ENCODE measurements at regions not wholly inside any gene's neighbourhood (a gene's known extent, or its start where the extent isn't known, plus 50 kb on each side); places are given as distances from the start of the nearest gene placed in this dataset.
"Not testable (repeated sequence)": the region's sequence is repeated elsewhere in the genome, so short reads cannot be mapped to it uniquely, and the experiment has no call there.

- DNase-seq: no peak
Measured at GRCh38 chr13:87100431-87100830, 570.7 kb upstream of the SLITRK5 start.

- DNase-seq: no peak
Measured at GRCh38 chr13:87107651-87108050, 563.5 kb upstream of the SLITRK5 start.

GRCh38 chr13:87120476-87120875 lies 550.7 kb upstream of the SLITRK5 start:
- no peak for DNase-seq

- DNase-seq: no peak
Measured at GRCh38 chr13:87122551-87122950, 548.6 kb upstream of the SLITRK5 start.

GRCh38 chr13:87123987-87124784 lies 547.0 kb upstream of the SLITRK5 start:
- peak; percentile 24 for DNase-seq

DNA sequence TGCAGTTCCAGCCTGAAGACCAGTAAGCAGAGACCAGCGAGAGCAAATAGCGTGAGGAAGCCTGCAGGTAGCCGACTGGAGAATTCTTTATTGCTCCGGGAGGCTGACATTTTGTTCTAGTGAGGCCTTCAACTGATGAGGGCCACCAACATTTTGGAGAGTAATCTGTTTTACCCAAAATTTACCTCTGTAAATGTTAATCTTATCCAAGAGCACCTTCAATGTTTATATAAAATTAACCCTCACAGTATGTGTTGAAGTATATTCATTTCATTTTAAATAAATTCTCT lies 546.4 kb upstream of the SLITRK5 start:
- DNase-seq: no peak

DNA sequence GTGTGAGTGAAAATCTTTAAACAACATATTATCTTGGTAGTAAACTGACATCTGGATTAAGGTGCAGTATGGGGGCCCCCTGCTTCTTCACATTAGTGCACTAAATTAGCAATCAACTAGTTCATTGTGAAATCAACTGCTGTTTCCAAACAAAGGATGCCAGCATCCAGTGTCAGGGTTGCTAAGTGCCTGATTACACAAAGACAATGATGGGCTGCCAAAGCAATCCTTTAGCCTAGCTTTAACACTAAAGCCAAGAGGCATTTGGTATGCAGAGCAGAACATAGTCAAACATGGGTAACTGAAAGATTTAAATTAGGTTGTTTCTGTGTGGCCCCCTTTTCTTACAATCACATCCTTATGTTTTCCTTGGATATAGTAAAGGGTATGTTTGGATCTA lies 543.1 kb upstream of the SLITRK5 start:
- no peak for DNase-seq

GRCh38 chr13:87128491-87128890 lies 542.7 kb upstream of the SLITRK5 start:
- no peak for DNase-seq

DNA sequence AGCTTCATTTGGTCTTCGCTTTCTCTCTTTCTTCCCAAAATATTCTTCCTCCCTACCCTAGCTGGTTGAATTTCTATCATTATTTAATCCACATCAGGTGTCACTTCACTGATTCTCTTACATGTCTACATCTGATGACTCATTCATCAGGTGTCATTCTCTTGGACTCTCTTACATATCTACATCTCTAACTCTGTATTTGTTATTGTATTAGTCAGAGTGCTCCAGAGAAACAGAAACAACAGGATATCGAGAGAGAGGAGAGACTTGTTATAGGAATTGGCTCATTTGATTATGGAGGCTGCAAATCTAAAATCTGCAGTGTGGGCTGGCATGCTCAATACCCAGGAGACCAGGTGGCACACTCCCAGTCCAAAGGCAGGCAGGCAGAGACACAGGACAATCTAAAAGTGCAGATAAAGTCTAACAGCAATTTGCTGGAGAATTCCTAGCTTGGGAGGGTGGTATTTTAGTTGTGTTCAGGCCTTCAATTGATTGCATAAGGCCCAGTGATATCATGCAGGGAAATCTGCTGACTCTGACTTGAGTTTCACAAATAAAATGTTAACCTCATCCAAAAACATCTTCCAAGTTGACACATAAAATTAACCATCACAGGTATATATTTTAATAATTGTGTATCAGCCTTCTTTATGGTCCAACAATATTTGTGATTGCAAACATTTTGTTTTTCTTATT lies 541.4 kb upstream of the SLITRK5 start:
- no peak for DNase-seq

GRCh38 chr13:87130423-87130822 lies 540.7 kb upstream of the SLITRK5 start:
- no peak for DNase-seq

- DNase-seq: no peak
Measured at GRCh38 chr13:87131611-87132010, 539.6 kb upstream of the SLITRK5 start.

- DNase-seq: no peak
Measured at GRCh38 chr13:87138866-87139265, 532.3 kb upstream of the SLITRK5 start.

- no peak for DNase-seq
Measured at GRCh38 chr13:87147076-87147475, 524.1 kb upstream of the SLITRK5 start.

DNA sequence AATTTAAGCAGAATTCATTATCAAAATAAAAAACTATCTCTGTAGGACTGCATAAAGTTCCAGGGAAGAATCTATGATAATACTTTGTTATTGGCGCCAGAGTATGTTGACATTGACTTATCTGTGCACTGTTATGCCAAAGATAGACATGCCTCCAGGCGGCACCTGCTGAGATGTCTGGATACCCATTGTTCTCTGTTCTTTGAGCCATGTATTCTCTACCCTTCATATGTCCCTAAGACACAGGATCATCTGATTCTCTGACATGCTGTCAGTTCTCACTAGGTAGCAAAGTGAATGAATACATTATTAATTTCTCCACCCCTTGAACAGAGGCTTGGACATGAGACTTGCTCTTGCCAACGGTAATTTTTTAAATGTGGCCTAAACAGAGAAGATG lies 517.8 kb upstream of the SLITRK5 start:
- DNase-seq: no peak

GRCh38 chr13:87166348-87166747 lies 504.8 kb upstream of the SLITRK5 start:
- DNase-seq: no peak

- DNase-seq: no peak
Measured at GRCh38 chr13:87168390-87168789, 502.8 kb upstream of the SLITRK5 start.

GRCh38 chr13:87169337-87169736 lies 501.8 kb upstream of the SLITRK5 start:
- DNase-seq: no peak

GRCh38 chr13:87172166-87172835 lies 498.9 kb upstream of the SLITRK5 start:
- no peak for DNase-seq

DNA sequence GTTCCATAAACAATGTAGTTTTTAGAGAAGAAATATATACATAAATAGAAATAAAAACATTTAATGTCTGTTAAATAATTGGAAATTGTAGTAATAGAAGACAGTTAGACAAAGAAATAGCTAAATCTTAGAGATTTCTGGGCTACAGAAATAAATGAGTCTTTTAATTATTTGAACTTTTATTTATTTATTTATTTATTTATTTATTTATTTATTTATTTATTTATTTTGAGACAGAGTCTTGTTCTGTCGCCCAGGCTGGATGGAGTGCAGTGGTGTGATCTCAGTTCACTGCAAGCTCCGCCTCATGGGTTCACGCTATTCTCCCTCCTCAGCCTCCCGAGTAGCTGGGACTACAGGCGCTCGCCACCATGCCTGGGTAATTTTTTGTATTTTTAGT lies 486.0 kb upstream of the SLITRK5 start:
- not testable (repeated sequence) for DNase-seq

- DNase-seq: not testable (repeated sequence)
Measured at GRCh38 chr13:87186647-87187046, 484.5 kb upstream of the SLITRK5 start.

- DNase-seq: not testable (repeated sequence)
Measured at GRCh38 chr13:87191485-87191884, 479.7 kb upstream of the SLITRK5 start.

- DNase-seq: no peak
Measured at GRCh38 chr13:87198371-87198770, 472.8 kb upstream of the SLITRK5 start.

- no peak for DNase-seq
Measured at GRCh38 chr13:87206708-87207107, 464.5 kb upstream of the SLITRK5 start.
